Neural cell (in vitro differentiated cells): ENCODE measurements at regions not wholly inside any gene's neighbourhood (a gene's known extent, or its start where the extent isn't known, plus 50 kb on each side); places are given as distances from the start of the nearest gene placed in this dataset.

Experiments
- EZH2 ChIP-seq: fragments of 200-600, 300-800 bp; shearing (Covaris generic), sonication (generic); IDR thresholded peaks from 2 replicates; pipeline ENCODE4 v1.6.1; 2014; ENCODE audit warnings: antibody characterized with exemption, low read length, borderline replicate concordance, mild to moderate bottlenecking; ENCODE audit not compliant: insufficient read depth, poor library complexity, severe bottlenecking
- POLR2AphosphoS5 ChIP-seq: IDR thresholded peaks from 2 replicates; pipeline ENCODE4 v1.6.1; 2012
- RAD21 ChIP-seq: fragments of 450-650 bp; conservative IDR thresholded peaks from 2 replicates; pipeline ENCODE4 v1.6.1; 2014; ENCODE audit warnings: antibody characterized with exemption, mild to moderate bottlenecking, moderate library complexity
- TF ChIP-seq, protein P1 (sequence below): fragments of 450-650 bp; IDR thresholded peaks from 2 replicates; pipeline ENCODE4 v1.5.1; 2014; ENCODE audit warnings: antibody characterized with exemption, mild to moderate bottlenecking, moderate library complexity; ENCODE audit not compliant: poor library complexity, severe bottlenecking

GRCh38 chr14:42480255-42480654 lies 873.6 kb downstream of the LRFN5 start:
- no peak for TF ChIP-seq EZH2
- TF ChIP-seq, protein P1, sequence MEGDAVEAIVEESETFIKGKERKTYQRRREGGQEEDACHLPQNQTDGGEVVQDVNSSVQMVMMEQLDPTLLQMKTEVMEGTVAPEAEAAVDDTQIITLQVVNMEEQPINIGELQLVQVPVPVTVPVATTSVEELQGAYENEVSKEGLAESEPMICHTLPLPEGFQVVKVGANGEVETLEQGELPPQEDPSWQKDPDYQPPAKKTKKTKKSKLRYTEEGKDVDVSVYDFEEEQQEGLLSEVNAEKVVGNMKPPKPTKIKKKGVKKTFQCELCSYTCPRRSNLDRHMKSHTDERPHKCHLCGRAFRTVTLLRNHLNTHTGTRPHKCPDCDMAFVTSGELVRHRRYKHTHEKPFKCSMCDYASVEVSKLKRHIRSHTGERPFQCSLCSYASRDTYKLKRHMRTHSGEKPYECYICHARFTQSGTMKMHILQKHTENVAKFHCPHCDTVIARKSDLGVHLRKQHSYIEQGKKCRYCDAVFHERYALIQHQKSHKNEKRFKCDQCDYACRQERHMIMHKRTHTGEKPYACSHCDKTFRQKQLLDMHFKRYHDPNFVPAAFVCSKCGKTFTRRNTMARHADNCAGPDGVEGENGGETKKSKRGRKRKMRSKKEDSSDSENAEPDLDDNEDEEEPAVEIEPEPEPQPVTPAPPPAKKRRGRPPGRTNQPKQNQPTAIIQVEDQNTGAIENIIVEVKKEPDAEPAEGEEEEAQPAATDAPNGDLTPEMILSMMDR: no peak
- TF ChIP-seq POLR2AphosphoS5: no peak
- no peak for TF ChIP-seq RAD21
